ENCODE measurements at regions not wholly inside any gene's neighbourhood (a gene's known extent, or its start where the extent isn't known, plus 50 kb on each side); places are given as distances from the start of the nearest gene placed in this dataset.
"Not testable (repeated sequence)": the region's sequence is repeated elsewhere in the genome, so short reads cannot be mapped to it uniquely, and the experiment has no call there.

DNA sequence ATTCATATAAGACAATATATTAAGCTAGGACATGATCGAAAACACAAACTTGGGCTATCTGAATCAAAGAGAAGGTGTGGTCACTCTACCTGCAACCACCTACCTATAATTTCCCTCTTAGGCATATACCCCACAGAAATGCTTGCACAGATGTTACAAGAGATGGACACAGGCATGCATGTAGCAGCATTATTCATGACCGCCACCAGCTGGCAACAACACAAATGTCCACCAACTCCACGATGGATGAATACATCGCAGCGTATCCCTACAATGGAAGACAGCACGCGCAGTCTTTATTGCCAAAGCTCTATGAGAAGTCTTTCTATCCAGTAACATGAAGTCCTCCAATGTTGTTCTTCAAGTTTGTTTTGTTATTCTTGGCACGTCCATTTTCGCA is 90.8 kb downstream of the ARL4C start:
- no peak for DNase-seq (ENCODE audit: low spot score)

DNA sequence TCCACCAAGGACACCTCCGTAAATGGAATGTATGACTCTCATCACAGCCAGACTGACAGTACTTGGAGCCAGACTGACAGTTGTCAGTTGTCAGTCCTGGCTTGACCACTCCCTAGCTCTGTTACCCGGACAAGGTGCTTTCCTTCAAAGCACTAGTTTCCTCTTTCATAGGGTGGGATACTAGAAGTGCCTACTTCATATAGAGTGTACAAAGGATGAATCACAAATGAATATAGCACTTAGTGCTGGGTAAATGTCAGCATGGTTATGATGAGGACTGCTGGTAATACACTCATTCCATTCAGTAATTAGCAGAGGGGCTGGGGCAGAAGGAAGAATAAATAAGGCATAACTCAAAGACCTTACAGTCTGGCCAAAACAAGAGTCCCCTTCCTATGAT is 91.4 kb downstream of the ARL4C start:
- no peak for DNase-seq (ENCODE audit: low spot score)

DNA sequence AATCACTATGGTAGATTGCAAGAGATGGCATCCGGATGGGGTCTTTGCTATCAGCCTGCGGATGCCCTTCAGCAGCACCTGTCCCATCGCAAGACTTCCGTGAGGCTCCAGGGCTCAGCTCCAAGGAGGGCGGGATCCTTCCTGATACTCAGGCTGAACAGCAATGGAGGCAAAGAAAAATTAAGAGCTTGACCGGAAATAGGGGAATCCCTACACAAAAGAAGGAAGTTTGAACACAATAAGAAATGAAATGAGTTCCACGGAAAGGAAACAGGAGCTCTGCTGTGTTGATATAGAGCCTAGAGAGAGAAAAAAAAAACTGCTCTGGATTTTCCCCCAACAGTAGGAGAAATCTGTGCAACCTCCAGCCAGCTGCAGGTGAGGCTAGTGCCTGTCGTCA is 91.9 kb downstream of the ARL4C start:
- no peak for DNase-seq (ENCODE audit: low spot score)

DNA sequence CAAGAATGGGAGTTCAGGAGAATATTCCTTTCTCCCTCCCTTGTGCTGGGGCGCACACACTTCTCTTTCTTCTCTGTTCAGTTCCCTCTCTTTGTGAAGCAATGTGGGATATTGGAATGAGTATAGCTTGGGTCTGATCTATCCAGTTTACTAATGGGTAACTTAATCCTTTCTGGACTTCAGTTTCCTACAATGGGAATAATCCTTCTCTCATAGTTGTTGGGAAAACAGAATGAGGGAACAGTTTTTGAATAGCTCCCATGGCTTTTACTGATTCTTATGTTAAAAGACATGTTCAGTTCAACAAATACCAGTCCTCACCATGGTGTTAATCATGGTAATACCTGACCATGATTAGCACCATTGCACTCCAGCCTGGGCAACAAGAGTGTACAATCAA is 93.1 kb downstream of the ARL4C start:
- no peak for DNase-seq (ENCODE audit: low spot score)

DNA sequence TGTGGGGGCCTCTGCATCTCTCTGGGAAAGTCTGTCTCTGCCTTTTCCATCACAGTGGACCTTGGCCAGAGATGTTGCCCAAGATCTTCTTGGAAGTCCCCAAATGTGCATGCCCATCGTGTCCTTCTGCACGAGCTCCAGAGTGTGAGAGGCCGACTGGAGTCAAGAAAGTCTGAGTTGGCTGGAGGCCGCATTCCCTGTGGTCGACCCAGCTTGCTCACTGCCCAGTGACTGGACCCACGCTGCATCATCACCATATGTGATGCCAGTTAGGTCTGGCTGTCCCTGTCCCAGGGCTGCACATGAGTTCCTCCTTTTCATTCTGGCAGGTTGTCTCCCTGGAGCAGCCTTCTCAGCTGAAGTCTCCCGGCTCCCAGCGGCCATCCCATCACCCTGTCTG is 93.8 kb downstream of the ARL4C start:
- DNase-seq (ENCODE audit: low spot score), result no peak

DNA sequence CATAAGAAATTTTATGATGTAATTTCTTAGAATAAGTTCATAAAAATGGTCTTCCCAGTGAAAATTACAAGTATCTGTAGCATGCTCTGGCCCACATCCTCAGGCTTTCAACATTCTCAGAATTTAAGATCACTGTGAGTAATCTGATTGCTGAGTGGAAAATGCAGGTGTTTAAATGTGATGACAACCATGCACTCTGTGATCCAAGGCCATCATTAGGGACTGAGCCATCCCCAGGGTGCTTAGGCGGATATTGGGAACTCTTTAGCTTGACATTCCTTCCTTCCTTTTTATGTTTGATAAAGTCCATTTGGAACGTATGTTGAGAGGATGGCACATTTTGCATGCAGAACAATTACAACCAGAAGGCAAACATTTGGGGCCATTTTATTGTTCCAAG is 95.5 kb downstream of the ARL4C start:
- DNase-seq (ENCODE audit: low spot score), result no peak

DNA sequence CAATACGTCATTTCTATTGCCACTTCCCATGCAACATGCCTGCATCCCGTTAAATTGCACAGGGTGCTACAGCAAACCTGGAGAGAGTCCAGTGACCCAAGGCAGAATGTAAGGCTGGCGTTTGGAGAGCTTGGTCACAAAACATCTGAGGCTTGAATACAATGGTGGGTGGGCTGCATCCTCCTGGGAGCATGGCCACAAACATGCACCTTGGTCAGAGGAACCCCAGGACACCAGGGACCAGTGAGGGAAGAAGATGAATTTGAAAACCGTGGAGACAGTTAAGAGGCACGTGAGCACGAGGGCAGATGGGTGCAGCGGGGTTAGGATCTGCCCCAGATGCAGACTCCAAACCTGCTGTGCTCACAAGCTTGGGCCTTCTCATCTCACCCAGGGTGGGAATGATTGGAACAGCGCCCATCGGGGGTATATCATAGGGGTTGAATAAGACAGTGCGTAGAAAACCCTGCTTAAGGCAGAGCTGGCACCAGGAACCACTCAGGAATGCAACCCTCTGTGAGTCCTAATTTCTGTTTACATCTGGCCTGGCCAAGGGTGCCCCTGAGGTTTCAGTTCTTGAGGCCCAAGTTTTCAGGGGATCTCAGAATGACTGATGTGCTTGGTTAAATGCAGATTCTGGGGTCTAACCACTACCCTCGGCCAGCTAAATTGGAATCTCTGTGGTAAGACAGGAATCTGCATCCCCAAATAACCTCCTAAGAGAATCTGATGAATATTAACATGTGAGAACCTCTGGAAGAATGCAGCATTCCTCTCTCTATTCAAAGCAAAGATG is 97.2 kb downstream of the ARL4C start:
- DNase-seq (ENCODE audit: low spot score), result no peak

DNA sequence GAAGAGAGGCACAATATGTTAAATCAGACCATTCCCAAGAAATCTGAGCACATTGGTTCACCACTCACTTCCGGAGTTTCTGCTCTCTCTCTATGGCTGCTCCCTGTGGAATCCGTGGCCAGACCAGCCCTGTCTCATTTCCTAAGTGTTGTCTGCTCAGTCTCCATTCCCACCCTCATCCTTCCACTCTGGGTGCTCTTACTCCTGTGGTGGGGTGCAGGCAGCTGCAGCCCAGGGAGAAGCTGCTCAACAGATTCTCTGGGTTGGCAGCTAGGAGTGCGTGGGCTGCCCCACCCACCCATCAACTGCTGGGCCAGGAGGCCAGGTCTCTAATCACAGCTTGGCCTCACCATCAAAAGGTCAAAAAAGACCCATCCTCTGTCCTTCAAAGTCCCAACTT is 98.3 kb downstream of the ARL4C start:
- no peak for DNase-seq (ENCODE audit: low spot score)

DNA sequence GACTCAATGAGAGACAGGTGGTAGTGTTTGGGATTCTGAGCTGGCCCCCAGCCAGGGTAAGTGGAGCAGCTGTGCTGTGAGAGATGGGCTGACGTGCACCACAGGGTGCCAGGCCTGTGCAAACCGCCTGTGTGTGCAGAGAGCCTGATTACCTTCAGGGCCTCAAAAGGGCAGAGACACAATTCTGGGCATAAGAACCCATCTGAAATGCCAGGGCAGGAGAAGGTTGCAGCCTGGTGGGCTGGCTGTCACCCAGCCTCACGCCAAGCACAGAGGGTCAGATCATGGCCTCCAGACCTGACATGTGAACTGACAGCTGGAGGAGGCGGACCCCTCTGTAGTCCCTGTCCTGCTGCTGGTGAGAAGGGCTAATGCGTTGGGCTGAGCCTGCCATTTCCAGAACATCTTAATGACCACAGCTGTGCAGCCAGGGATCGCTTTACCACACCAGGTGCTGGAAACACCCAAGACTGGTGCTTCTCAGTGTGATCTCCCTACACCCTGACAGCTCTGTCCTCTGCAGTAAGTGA is 100.9 kb downstream of the ARL4C start:
- no peak for DNase-seq (ENCODE audit: low spot score)

DNA sequence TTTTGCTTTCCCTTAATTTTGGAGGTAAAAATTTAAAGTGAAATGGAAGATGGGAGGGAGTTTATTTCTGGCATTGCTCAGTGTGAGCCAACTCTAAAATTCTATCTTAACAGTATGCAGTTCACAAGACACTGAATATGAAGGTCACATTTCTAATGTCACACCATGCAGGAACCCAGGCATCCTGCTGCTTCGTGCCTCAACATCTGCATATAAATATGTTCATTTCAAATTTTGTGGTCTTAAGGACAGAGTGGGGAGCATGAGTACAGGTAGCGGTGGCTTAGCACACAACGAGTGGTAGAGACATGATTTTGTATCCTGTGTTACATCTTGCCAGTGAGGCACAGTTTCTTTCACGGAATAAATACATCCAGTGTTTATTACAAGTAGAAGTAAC is 102.4 kb downstream of the ARL4C start:
- no peak for DNase-seq (ENCODE audit: low spot score)

DNA sequence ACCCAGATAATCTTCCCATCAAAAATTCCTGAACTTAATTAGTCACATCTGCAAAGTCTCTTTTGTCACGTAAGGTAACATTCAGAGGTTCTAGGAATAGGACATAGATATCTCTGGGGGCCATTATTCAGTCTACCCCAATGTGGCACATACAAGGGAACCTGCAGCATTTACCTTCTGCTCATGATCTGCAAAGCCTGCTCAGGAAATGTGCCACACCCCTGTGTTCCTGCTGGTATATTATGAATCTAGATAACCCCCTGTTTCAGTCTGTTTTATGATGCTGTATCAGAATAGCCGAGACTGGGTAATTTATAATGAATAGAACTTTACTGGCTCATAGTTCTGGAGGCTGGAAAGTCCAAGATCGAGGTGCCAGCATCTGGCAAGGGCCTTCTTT is 103.5 kb downstream of the ARL4C start:
- no peak for DNase-seq (ENCODE audit: low spot score)

DNA sequence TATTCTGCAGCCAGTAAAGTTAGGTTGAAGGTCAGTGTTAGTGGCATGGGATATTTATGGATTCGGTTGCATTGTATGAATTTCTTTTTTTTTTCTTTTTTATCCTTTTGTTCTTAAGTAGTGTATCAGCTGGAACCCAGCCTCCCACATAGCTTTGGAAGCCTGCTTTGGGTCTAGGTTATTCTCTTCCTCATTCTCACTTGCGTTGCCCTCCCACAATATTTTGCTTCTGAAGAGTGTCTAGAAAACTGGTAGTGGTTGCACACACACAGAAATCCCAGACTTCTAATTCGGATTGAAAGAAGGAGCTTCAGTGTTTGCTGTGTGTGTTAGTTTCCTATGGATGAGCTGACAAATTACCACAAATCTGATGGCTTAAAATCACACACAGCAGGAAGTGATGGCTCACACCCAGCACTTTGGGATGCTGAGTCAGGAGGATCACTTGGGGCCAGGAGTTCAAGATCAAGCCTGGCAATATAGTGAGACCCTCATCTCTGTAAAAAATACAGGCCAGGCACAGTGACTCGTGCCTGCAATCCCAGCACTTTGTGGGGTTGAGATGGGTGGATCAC is 104.8 kb downstream of the ARL4C start:
- DNase-seq (ENCODE audit: low spot score), result no peak

DNA sequence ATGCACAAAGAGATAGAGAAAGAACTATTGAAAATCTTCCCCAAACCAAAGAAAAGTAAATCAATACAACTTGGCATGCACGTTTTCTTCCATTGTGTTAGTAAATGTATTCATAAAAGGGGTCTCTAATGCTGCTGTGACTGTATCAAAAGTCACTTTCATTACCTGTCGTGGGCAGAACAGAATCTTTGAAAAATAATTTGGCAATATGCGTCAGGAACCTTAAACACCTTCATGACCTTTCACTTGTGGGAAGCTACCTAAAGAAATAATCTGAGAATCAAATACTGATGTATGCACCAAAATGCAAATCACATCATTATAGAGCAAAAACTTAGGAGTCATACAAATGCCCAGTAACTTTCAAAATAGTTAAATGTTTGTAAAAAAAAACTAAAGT is 105.3 kb downstream of the ARL4C start:
- DNase-seq (ENCODE audit: low spot score), result no peak

DNA sequence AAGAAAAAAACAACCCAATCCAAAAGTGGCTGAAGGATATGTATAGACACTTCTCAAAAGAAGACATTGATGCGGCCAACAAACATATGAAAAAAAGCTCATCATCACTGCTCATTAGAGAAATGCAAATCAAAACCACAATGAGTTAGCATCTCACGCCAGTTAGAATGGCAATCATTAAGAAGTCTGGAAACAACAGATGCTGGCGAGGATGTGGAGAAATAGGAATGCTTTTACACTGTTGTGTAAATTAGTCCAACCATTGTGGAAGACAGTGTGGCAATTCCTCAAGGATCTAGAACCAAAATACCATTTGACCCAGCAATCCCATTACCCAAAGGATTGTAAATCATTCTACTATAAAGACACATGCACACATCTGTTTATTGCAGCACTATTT is 107.2 kb downstream of the ARL4C start:
- DNase-seq (ENCODE audit: low spot score), result not testable (repeated sequence)

DNA sequence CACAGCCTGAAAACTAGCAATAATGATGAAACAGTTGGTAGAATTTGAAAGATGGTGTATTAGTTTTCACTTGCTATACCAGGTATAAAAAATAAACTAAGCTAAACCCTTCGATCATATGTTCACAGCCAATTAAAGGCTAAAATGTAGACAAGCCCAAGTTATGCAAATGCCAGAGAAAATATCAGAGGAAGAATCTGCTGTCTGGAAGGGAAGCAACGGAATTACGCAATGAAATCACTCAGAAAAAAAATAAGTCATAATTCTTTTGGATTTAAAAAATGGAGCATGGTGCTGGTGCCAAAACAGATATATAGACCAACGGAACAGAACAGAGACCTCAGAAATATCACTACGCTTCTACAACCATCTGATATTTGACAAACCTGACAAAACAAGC is 108.3 kb downstream of the ARL4C start:
- DNase-seq (ENCODE audit: low spot score), result no peak

DNA sequence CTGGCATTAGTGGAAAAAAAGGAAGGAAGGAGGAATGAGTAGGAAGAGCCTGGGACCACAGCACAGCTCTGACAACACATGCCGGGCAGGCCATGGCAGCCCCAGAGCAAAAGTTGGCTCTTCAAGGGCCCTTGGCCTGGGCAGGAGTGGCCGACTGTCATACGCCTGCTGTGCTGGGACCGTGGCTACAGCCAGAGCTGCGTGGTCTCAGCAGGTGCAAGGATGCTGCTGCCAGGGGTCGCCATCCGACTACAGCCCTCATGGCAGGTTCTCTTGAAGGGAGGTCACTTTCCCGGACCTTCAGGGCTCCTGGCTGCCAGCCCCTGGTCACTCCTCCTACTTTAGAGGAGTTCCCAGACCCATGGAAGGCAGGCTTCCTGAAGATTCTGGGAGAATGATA is 109.9 kb downstream of the ARL4C start:
- DNase-seq (ENCODE audit: low spot score), result no peak

DNA sequence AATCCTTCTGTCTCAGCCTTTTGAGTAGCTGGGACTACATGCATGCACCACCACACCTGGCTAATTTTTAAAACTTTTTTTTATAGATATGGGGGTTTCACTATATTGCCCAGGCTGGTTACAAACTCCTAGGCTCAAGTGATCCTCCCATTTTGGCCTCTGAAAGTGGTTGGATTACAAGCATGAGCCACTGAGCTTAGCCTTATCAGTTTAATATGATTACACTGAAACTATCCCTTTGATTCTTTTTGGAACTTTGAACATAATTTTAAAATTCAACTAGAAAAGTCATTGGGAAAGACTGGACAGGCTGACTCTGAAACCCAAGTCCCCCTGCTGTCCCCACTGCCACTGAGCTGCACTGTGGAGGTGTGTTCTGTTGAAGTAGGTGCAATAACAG is 114.8 kb downstream of the ARL4C start:
- no peak for DNase-seq (ENCODE audit: low spot score)

DNA sequence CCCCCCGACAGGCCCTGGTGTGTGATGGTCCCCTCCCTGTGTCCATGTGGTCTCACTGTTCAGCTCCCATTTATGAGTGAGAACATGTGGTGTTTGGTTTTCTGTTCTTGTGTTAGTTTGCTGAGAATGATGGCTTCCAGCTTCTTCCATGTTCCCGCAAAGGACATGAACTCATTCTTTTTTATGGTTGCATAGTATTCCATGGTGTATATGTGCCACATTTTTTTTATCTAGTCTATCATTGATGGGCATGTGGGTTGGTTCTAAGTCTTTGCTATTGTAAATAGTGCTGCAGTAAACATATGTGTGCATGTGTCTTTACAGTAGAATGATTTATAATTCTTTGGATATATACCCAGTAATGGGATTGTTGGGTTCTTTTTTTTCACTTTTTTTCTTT is 117.9 kb downstream of the ARL4C start:
- not testable (repeated sequence) for DNase-seq (ENCODE audit: low spot score)

DNA sequence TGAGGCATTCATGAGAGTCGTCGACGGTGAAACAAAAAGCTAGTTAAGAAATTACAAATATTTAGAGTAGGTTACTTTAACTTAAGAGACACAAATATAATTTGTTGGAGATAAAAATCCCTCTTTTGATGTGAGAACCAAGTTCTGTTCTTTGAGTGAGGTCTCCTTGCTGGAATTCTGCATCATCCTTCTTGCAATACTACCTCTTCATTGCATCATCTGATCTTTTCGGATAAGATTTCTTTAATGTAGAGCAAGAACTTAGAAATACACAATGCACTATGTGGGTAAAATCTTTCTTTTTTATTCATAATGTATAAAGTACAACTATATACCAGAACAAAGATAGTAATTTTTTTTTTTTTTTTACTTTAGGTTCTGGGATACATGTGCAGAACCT is 118.4 kb downstream of the ARL4C start:
- no peak for DNase-seq (ENCODE audit: low spot score)

DNA sequence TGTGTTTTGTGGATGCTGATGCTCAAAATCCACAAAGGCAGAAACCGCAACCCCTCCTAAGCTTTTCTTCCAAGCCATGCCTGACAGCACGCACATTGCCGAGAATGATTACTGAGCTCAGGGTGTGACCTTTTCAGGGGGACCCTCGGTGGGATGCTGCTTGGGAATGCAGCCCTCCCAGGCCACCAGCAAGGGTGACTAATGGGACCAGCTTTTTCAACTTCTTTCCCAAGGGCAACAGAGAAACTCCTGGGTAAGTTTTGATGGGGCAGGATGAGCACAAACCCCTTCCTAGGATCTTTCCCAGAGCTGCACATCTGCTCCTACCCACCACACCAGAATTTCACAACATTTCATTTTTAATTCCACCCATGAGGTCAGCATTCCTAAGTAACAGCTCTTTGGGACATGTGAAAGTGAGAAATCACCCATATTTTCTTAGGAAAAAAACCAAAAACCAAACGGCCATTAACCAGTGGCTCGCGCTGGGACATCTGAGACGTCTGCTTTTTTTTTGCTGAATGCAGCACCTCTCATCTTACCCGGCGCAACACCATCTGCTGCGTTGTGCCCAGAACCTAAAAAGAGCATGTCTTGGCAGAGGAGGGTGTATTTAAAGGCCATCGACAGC is 119.0 kb downstream of the ARL4C start:
- DNase-seq (ENCODE audit: low spot score), result no peak

DNA sequence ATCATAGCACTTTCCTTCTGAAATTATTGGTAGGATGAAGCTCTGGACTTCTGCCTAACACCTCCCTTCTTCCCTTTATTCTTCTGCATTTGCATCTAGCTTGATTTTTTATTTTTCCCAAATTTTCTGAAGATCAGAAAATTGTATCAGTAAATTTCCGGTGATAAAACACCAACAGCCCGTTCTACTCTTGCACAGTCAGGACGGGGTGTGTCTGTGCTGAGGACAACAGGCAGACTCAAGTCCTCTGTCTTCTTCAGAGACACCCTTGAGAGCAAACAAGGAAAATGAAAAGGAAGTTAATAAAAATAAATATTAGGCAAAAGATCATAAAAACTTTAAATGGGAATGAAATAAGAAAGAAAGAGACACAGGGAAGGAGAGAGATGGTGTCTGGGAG is 120.7 kb downstream of the ARL4C start:
- DNase-seq (ENCODE audit: low spot score), result no peak

DNA sequence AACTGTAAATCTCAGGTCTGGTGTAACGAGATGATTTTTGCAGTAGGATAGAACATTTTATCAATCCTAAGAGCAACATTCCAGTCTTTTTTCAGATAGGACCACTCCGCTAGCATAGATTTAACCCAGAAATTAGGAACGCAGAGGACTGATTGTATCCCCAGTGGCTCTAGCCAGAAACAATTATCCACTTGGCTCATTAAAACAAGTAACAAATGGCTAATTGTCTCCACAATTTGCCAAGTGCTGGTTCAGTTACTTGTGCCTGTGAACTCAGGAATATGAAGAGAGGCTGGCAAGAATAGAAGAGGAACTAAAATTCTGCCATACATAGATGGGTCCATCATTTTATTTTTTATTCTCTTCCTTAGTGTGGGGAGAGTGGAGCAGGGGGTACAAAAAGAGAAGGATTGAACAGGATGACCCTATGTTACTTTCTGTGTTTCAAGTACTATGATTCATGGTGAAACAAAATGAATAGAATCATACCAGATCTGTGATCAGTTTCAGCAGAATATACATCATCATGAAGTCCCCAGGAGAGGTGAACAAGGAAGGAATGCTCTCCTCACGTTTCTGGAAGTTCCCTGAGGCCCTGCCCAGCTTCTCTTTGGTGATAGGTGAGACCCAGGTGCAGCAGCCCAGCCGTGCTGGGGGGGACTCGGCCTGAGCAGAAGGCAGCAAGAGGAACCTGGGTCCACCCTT is 121.6 kb downstream of the ARL4C start:
- DNase-seq (ENCODE audit: low spot score), result peak; percentile 19

DNA sequence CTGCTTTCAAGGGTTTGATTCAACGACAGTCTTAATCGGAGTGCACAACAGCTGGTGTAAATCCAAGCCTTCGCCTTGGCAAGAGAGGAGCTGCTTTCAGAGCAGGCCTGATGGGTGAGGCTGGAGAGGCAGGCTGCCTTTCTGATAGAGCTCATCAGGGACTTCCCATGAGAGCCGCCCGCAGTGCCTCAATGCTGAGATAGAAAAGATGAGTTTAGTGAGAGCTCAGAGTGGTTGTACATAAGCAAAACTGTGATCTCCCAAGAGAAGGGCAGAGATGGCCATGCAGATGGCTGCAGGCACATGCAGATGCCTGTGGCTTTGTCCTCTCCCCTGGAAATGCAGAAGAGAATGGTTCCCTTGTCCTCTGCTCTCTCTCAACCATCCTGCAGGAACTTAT is 122.1 kb downstream of the ARL4C start:
- DNase-seq (ENCODE audit: low spot score), result no peak
